ENCODE measurements at regions not wholly inside any gene's neighbourhood (a gene's known extent, or its start where the extent isn't known, plus 50 kb on each side); places are given as distances from the start of the nearest gene placed in this dataset.

GRCh38 chr7:108659867-108660266, 90.2 kb downstream of the DNAJB9 start:
- ATAC-seq (peak in 3 of 4 donors; percentile 28 to 52 (median 32)), DNase-seq (no peak)
- H3K4me3 ChIP-seq = no peak overlapping the region
- H3K36me3 ChIP-seq = no peaks in the 10 kb centered on the region
- peaks cover 0 to 9% (median 0%) of the 10 kb centered on the region in 4 donors for H3K4me1 ChIP-seq
- no peak for TF ChIP-seq POLR2A (IDR thresholded peaks at IDR 0.05)
- TF ChIP-seq, protein P1, sequence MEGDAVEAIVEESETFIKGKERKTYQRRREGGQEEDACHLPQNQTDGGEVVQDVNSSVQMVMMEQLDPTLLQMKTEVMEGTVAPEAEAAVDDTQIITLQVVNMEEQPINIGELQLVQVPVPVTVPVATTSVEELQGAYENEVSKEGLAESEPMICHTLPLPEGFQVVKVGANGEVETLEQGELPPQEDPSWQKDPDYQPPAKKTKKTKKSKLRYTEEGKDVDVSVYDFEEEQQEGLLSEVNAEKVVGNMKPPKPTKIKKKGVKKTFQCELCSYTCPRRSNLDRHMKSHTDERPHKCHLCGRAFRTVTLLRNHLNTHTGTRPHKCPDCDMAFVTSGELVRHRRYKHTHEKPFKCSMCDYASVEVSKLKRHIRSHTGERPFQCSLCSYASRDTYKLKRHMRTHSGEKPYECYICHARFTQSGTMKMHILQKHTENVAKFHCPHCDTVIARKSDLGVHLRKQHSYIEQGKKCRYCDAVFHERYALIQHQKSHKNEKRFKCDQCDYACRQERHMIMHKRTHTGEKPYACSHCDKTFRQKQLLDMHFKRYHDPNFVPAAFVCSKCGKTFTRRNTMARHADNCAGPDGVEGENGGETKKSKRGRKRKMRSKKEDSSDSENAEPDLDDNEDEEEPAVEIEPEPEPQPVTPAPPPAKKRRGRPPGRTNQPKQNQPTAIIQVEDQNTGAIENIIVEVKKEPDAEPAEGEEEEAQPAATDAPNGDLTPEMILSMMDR (IDR thresholded peaks at IDR 0.05) = no peak
- 20% methylated on average over 2 of the region's 2 CpGs for WGBS (ENCODE audit: insufficient coverage, low coverage, low lambda C conversion rate, missing lambda C conversion rate)
- intact Hi-C loops (cut with DNase I) = no loop called here
- no peaks in the 10 kb centered on the region for H3K27me3 ChIP-seq
- no peaks in the 10 kb centered on the region for H3K9me3 ChIP-seq
- no peak overlapping the region for H3K27ac ChIP-seq

GRCh38 chr7:108660465-108660864, 90.8 kb downstream of the DNAJB9 start:
- DNase-seq = no peak
- Histone ChIP-seq H3K4me1 (peaks cover 0 to 9% (median 0%) of the 10 kb centered on the region in 4 donors), H3K27me3 (no peaks in the 10 kb centered on the region), H3K4me3 (no peak overlapping the region), H3K9me3 (no peaks in the 10 kb centered on the region), H3K36me3 (no peaks in the 10 kb centered on the region), H3K27ac (no peak overlapping the region)
- 12% methylated on average over 3 of the region's 3 CpGs for WGBS (ENCODE audit: insufficient coverage, low coverage, low lambda C conversion rate, missing lambda C conversion rate)
- intact Hi-C loops (cut with DNase I) = no loop called here
- TF ChIP-seq, protein P1 (IDR thresholded peaks at IDR 0.05) = peak; percentile 41 to 55 (median 48)
- no peak for TF ChIP-seq POLR2A (IDR thresholded peaks at IDR 0.05)
- peak; percentile 61 to 75 (median 66) for ATAC-seq

GRCh38 chr7:108662783-108663362, 93.2 kb downstream of the DNAJB9 start:
- no peak overlapping the region for H3K4me3 ChIP-seq
- peaks cover 0 to 9% (median 0%) of the 10 kb centered on the region in 4 donors for H3K4me1 ChIP-seq
- no peaks in the 10 kb centered on the region for H3K9me3 ChIP-seq
- 75% methylated on average over 4 of the region's 4 CpGs for WGBS (ENCODE audit: insufficient coverage, low coverage, low lambda C conversion rate, missing lambda C conversion rate)
- ATAC-seq (no peak), DNase-seq (no peak)
- no peak overlapping the region for H3K27ac ChIP-seq
- H3K27me3 ChIP-seq = no peaks in the 10 kb centered on the region
- intact Hi-C loops (cut with DNase I) = no loop called here
- TF ChIP-seq, protein P1 (IDR thresholded peaks at IDR 0.05) = no peak
- TF ChIP-seq POLR2A (IDR thresholded peaks at IDR 0.05) = no peak
- no peaks in the 10 kb centered on the region for H3K36me3 ChIP-seq

DNA sequence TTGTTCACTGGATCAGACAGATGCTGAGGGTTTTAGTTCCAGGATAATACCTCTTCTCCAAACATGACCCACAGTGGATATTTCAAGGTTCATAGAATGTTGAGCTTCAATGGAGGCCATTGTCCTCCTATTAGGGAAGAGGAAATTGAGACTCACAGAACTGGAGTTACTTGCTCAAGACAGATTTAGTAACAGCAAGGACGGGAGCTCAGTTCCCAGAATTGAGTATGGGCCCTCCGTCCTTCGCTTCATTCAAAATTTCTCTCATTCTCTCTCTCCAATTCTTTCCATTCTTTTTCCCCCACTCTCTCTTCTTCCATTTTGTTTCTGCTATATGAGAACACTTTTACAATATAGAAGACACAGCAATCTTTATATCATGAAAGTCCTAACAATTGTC, 94.0 kb downstream of the DNAJB9 start:
- Histone ChIP-seq H3K9me3 (no peaks in the 10 kb centered on the region), H3K27ac (no peak overlapping the region), H3K27me3 (no peaks in the 10 kb centered on the region), H3K4me1 (peaks cover 0 to 9% (median 0%) of the 10 kb centered on the region in 4 donors), H3K4me3 (no peak overlapping the region), H3K36me3 (no peaks in the 10 kb centered on the region)
- TF ChIP-seq, protein P1 (IDR thresholded peaks at IDR 0.05) = no peak
- TF ChIP-seq POLR2A (IDR thresholded peaks at IDR 0.05) = no peak
- ATAC-seq = no peak
- WGBS (ENCODE audit: insufficient coverage, low coverage, low lambda C conversion rate, missing lambda C conversion rate) = 69% methylated on average over 2 of the region's 3 CpGs
- intact Hi-C loops (cut with DNase I) = no loop called here
- no peak for DNase-seq

All from right lobe of liver (tissue), 6 donors.